Osteoblast (primary cell): ENCODE measurements at regions not wholly inside any gene's neighbourhood (a gene's known extent, or its start where the extent isn't known, plus 50 kb on each side); places are given as distances from the start of the nearest gene placed in this dataset.
A peak's percentile ranks its signal among the peaks of the same experiment; 100 is the strongest.

Source experiments
- DNase-seq: peaks from one replicate; pipeline ENCODE4 v3.0.0; 2011; ENCODE audit warnings: low spot score, mixed read lengths; ENCODE audit not compliant: insufficient read length; ENCODE audit errors: missing footprints
- H2AFZ ChIP-seq: 2 replicates; pipeline ENCODE4 v1.6.0; 2011; ENCODE audit warnings: mild to moderate bottlenecking, low read length
- H3K27ac ChIP-seq: 2 replicates; pipeline ENCODE4 v1.5.1; 2011; ENCODE audit warnings: mild to moderate bottlenecking, low read depth, low read length, moderate library complexity
- H3K27me3 ChIP-seq: 2 replicates; pipeline ENCODE4 v1.6.0; 2012; ENCODE audit warnings: mild to moderate bottlenecking, control low read depth, inconsistent platforms, low read length, moderate library complexity; ENCODE audit not compliant: insufficient read depth
- H3K36me3 ChIP-seq: 2 replicates; pipeline ENCODE4 v1.5.1; 2011; ENCODE audit warnings: mild to moderate bottlenecking, low read length, control low read depth, moderate library complexity; ENCODE audit not compliant: insufficient read depth
- H3K4me1 ChIP-seq: 2 replicates; pipeline ENCODE4 v1.5.1; 2011; ENCODE audit warnings: mild to moderate bottlenecking, low read length, control low read depth, moderate library complexity; ENCODE audit not compliant: insufficient read depth
- H3K4me2 ChIP-seq: 2 replicates; pipeline ENCODE4 v1.6.0; 2011; ENCODE audit warnings: mild to moderate bottlenecking, low read length; ENCODE audit not compliant: insufficient read depth
- H3K4me3 ChIP-seq: fragments of 200-600 bp; sonication (generic); 3 replicates; pipeline ENCODE4 v1.5.1; 2012; ENCODE audit warnings: mild to moderate bottlenecking, low read length, inconsistent platforms; ENCODE audit not compliant: insufficient read depth
- H3K79me2 ChIP-seq: 2 replicates; pipeline ENCODE4 v1.6.0; 2012; ENCODE audit warnings: mild to moderate bottlenecking, low read length, control low read depth, inconsistent platforms; ENCODE audit not compliant: insufficient read depth
- H3K9me3 ChIP-seq: 2 replicates; pipeline ENCODE4 v1.5.1; 2011; ENCODE audit warnings: low read depth, low read length, control low read depth
- H4K20me1 ChIP-seq: 2 replicates; pipeline ENCODE4 v1.6.0; 2012; ENCODE audit warnings: mild to moderate bottlenecking, low read length, control low read depth; ENCODE audit not compliant: insufficient read depth
- TF ChIP-seq, protein P1 (sequence below): IDR thresholded peaks from 2 replicates; pipeline ENCODE4 v1.5.1; 2011; ENCODE audit warnings: mild to moderate bottlenecking, low read depth, low read length, moderate library complexity; ENCODE audit errors: extremely low read depth

DNA sequence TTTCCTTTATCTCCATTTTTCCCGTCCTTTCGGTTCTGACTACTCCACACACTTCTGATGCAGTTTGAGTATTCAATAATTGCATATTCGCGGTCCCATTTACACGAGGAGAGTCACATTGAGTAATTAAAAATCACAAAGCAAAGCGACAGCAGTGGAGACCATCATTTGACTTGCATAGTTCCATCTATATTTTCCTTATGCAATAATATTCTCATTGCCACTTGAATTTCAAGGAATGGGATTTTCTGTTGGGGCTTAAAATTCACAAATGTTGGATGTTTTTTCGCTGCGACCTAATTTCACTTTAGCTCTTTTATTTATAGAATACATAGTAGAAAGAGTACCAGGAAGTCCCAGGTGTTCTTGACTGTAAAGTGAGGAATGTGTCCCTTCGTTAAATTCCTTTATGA lies 186.8 kb downstream of the ZEB2 start:
- Histone ChIP-seq H3K36me3 (no peaks in the 10 kb centered on the region), H3K27ac (peak overlapping the region; percentile 64), H3K4me1 (peaks cover 9% of the 10 kb centered on the region), H3K4me2 (peak overlapping the region; percentile 93), H3K79me2 (peaks cover 35% of the 10 kb centered on the region), H3K9me3 (no peaks in the 10 kb centered on the region), H4K20me1 (no peaks in the 10 kb centered on the region), H3K27me3 (no peaks in the 10 kb centered on the region), H2AFZ (peak overlapping the region; percentile 98), H3K4me3 (peak overlapping the region; percentile 91)
- DNase-seq, result no peak
- TF ChIP-seq, protein P1, sequence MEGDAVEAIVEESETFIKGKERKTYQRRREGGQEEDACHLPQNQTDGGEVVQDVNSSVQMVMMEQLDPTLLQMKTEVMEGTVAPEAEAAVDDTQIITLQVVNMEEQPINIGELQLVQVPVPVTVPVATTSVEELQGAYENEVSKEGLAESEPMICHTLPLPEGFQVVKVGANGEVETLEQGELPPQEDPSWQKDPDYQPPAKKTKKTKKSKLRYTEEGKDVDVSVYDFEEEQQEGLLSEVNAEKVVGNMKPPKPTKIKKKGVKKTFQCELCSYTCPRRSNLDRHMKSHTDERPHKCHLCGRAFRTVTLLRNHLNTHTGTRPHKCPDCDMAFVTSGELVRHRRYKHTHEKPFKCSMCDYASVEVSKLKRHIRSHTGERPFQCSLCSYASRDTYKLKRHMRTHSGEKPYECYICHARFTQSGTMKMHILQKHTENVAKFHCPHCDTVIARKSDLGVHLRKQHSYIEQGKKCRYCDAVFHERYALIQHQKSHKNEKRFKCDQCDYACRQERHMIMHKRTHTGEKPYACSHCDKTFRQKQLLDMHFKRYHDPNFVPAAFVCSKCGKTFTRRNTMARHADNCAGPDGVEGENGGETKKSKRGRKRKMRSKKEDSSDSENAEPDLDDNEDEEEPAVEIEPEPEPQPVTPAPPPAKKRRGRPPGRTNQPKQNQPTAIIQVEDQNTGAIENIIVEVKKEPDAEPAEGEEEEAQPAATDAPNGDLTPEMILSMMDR, result no peak

DNA sequence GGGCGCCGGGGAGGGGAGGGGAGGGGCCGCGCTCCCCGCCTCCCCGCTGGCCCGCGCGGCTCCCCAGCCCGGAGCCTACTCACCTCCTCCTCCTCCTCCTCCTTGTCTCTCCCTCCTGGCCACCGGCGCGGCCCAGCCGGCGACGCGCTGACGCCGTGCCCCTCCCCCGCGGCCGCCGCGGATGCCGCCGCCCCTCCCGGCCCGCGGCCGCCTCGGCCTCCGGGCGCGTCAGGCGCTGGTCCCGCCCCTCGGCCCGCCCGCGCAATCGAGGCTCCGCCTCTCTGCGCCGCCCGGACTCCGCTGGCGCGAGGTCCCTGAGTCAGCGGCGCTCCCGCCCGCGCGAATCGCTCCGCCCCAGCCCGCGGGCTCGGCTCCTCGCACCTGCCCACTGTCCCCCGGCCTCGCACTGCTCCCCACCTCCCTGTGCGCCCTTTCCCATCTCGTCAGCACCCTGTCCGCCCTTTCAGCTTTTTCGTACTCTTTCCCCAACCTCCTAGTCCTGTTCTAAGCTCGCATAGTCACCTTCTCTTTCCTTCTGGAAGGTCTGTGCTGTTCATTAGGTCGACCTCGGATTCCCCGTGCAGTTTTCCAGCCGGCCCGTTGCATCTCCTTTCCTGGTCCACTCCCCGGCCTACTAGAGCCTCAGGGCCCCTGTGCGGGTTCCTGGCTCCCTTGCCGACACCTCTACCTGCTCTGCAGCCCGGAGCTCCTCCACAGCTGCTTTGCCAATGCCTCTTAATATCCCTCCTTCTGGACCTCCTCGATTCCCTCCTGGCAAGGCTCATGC lies 187.4 kb downstream of the ZEB2 start:
- H3K27me3 ChIP-seq, result no peaks in the 10 kb centered on the region
- peak overlapping the region; percentile 91 for H3K4me3 ChIP-seq
- peak overlapping the region; percentile 98 for H2AFZ ChIP-seq
- peaks cover 39% of the 10 kb centered on the region for H3K79me2 ChIP-seq
- H3K27ac ChIP-seq, result peak overlapping the region; percentile 85
- TF ChIP-seq, protein P1, result no peak
- H3K4me2 ChIP-seq, result peak overlapping the region; percentile 93
- H3K9me3 ChIP-seq, result no peaks in the 10 kb centered on the region
- peak; percentile 98 for DNase-seq
- H3K4me1 ChIP-seq, result peaks cover 9% of the 10 kb centered on the region
- no peaks in the 10 kb centered on the region for H4K20me1 ChIP-seq
- H3K36me3 ChIP-seq, result no peaks in the 10 kb centered on the region

DNA sequence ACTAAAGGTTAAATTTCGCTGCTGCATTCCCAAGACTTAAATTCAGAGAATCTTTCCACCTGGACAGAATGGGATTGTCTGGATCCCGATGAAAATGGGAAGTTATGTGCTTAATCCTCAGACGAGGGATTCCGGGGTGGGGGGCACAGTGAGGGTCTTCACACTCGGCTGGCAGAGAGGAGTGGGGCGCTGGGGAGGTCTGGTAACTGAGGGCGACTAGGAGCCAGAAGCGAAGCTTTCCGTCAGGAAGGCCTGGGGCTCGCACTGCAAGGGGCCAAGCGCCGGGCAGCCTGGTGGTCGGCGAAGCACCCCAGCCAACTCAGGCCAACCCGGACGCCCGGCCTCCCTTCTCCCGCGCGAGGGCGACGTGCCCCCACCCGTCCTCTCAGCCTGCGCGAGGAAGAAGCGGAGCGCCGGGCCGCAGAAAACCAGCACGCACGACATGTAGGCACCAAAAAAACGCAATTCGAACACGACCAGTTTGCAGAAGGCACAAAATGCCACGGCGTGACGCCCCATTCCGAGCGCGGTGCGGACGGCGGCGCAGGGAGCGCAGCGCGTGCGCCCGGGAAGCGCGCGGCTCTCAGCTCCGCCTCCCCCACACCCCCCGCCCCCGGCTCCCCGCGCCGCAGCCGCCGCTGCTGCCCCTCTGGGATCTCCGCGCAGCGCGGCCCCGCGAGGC lies 188.1 kb downstream of the ZEB2 start:
- DNase-seq, result peak; percentile 90

More for the DNA sequence above, 188.1 kb downstream of the ZEB2 start:
- H4K20me1 ChIP-seq, result no peaks in the 10 kb centered on the region
- TF ChIP-seq, protein P1, result peak; percentile 26
- peak overlapping the region; percentile 96 for H3K4me2 ChIP-seq
- peak overlapping the region; percentile 85 for H2AFZ ChIP-seq
- H3K4me1 ChIP-seq, result peaks cover 9% of the 10 kb centered on the region
- H3K9me3 ChIP-seq, result no peaks in the 10 kb centered on the region
- H3K27ac ChIP-seq, result peak overlapping the region; percentile 85
- peak overlapping the region; percentile 91 for H3K4me3 ChIP-seq
- H3K79me2 ChIP-seq, result peaks cover 47% of the 10 kb centered on the region
- H3K27me3 ChIP-seq, result no peaks in the 10 kb centered on the region
- H3K36me3 ChIP-seq, result no peaks in the 10 kb centered on the region
